Endothelial cell of umbilical vein (primary cell): ENCODE measurements at regions not wholly inside any gene's neighbourhood (a gene's known extent, or its start where the extent isn't known, plus 50 kb on each side); places are given as distances from the start of the nearest gene placed in this dataset.

Experiments used
- BruUV-seq: library from RNA; stranded (reverse); fragments of 400-500 nt; replicated peaks from 2 replicates; lab custom pipeline; 2021; lab: Mats Ljungman, UMichigan
- CTCF ChIA-PET: fragments of 300-600, 350-600 bp; sonication (Branson Sonifier 250); formaldehyde crosslinking; loops from one replicate; lab custom pipeline; 2021; ENCODE audit warnings: antibody characterized with exemption, inconsistent platforms; lab: Charles Lee
- POLR2A ChIA-PET: fragments of 300-600, 350-600 bp; sonication (Branson Sonifier 250); formaldehyde crosslinking; loops from one replicate; lab custom pipeline; 2021; ENCODE audit warnings: antibody characterized with exemption, inconsistent platforms; lab: Charles Lee
- DNase-seq: peaks from one replicate; pipeline ENCODE4 v3.0.0-alpha.2; 2011; ENCODE audit warnings: low read depth, low spot score
- FAIRE-seq: peaks from 2 replicates; lab custom pipeline; 2011; peaks lifted over from hg19 to GRCh38; lab: Jason Lieb, UNC
- H2AFZ ChIP-seq: 2 replicates; pipeline ENCODE4 v1.6.0; 2012; ENCODE audit warnings: low read depth, low read length, control low read depth, inconsistent platforms
- H3K27ac ChIP-seq: 2 replicates; pipeline ENCODE4 v1.5.1; 2011; ENCODE audit warnings: low read depth, mild to moderate bottlenecking, control low read depth, low read length, moderate library complexity; ENCODE audit not compliant: insufficient read depth
- H3K27me3 ChIP-seq, 2 experiments: 2 replicates each; pipeline versions ENCODE4 v1.6.0 to v1.6.1; 2011; ENCODE audit warnings: low read length in 2 of 2, mixed read lengths in 1 of 2; ENCODE audit not compliant: control insufficient read depth in 2 of 2, insufficient read depth in 2 of 2
- H3K36me3 ChIP-seq, 2 experiments: 2 replicates in 1 of 2; 3 replicates in 1 of 2; pipeline ENCODE4 v1.5.1; 2011; ENCODE audit warnings: low read length in 2 of 2, mild to moderate bottlenecking in 1 of 2, moderate library complexity in 1 of 2; ENCODE audit not compliant: control insufficient read depth in 2 of 2, insufficient read depth in 2 of 2; ENCODE audit errors: extremely low read depth in 1 of 2
- H3K4me1 ChIP-seq: 3 replicates; pipeline ENCODE4 v1.5.1; 2011; ENCODE audit warnings: mild to moderate bottlenecking, low read length; ENCODE audit not compliant: control insufficient read depth, insufficient read depth; ENCODE audit errors: extremely low read depth
- H3K4me2 ChIP-seq: 2 replicates; pipeline ENCODE4 v1.6.1; 2011; ENCODE audit warnings: low read length, control low read depth, mixed read lengths; ENCODE audit not compliant: insufficient read depth
- H3K4me3 ChIP-seq, 3 experiments: fragments of 200-600 bp in 1 of 3; sonication (generic), shearing (Covaris generic) in 1 of 3; replicated peaks in 1 of 3; 2 replicates each; pipeline ENCODE4 v1.5.1; 2011 to 2016; ENCODE audit warnings: control low read depth in 3 of 3, low read length in 3 of 3, mild to moderate bottlenecking in 2 of 3, inconsistent platforms in 1 of 3, low read depth in 1 of 3, moderate library complexity in 1 of 3; ENCODE audit not compliant: insufficient read depth in 1 of 3
- H3K79me2 ChIP-seq: 2 replicates; pipeline ENCODE4 v1.6.0; 2012; ENCODE audit warnings: low read length, inconsistent platforms; ENCODE audit not compliant: control insufficient read depth, insufficient read depth
- H3K9ac ChIP-seq: replicated peaks from 2 replicates; pipeline ENCODE3; 2011; ENCODE audit warnings: low read length, control low read depth; ENCODE audit not compliant: insufficient read depth; ENCODE audit errors: extremely low read depth
- H3K9me1 ChIP-seq: replicated peaks from 3 replicates; pipeline ENCODE4 v1.6.0; 2011; ENCODE audit warnings: mild to moderate bottlenecking, low read length; ENCODE audit not compliant: control insufficient read depth, insufficient read depth; ENCODE audit errors: extremely low read depth
- H3K9me3 ChIP-seq: replicated peaks from 2 replicates; pipeline ENCODE4 v1.5.1; 2012; ENCODE audit warnings: low read length, inconsistent platforms; ENCODE audit not compliant: control insufficient read depth, insufficient read depth
- H4K20me1 ChIP-seq: replicated peaks from 2 replicates; pipeline ENCODE3; 2011; ENCODE audit warnings: mild to moderate bottlenecking, low read length; ENCODE audit not compliant: control insufficient read depth, insufficient read depth; ENCODE audit errors: extremely low read depth
- EZH2 ChIP-seq: IDR thresholded peaks from 2 replicates; pipeline ENCODE4 v1.6.1; 2012; ENCODE audit warnings: borderline replicate concordance, low read depth, mild to moderate bottlenecking, moderate library complexity, low read length, inconsistent platforms; ENCODE audit not compliant: severe bottlenecking
- FOS ChIP-seq: IDR thresholded peaks from 2 replicates; pipeline ENCODE4 v1.6.1; 2011; ENCODE audit warnings: mild to moderate bottlenecking, low read length, moderate library complexity, borderline replicate concordance; ENCODE audit not compliant: insufficient read depth
- GATA2 ChIP-seq: IDR thresholded peaks from 2 replicates; pipeline ENCODE4 v1.7.0; 2011; ENCODE audit warnings: low read depth, mild to moderate bottlenecking, moderate library complexity, mixed read lengths, low read length; ENCODE audit not compliant: insufficient read length, insufficient read depth
- JUN ChIP-seq: IDR thresholded peaks from 2 replicates; pipeline ENCODE4 v1.6.1; 2011; ENCODE audit warnings: borderline replicate concordance, low read depth; ENCODE audit not compliant: insufficient read length, insufficient read depth
- MYC ChIP-seq: IDR thresholded peaks from one replicate; pipeline ENCODE4 v1.6.1; 2011; ENCODE audit warnings: mild to moderate bottlenecking, low read depth, low read length
- POLR2A ChIP-seq: IDR thresholded peaks from 2 replicates; pipeline ENCODE4 v1.6.1; 2012; ENCODE audit warnings: low read depth, mild to moderate bottlenecking, control low read depth, low read length
- POLR2AphosphoS5 ChIP-seq: IDR thresholded peaks from 2 replicates; pipeline ENCODE4 v1.6.1; 2012; ENCODE audit warnings: low read depth, mild to moderate bottlenecking, control low read depth, low read length, moderate library complexity; ENCODE audit not compliant: insufficient read depth
- dilution Hi-C: fragments of 300-500 bp; cut with MboI; formaldehyde crosslinking; loops from one replicate; pipeline ENCODE4 v1.15.0; 2019; ENCODE audit warnings: low sequenced_read_pairs; ENCODE audit not compliant: extremely low pct_ligation_motif_present
- intact Hi-C: fragments of 100-400 bp; cut with micrococcal nuclease; formaldehyde crosslinking; loops from one replicate; pipeline ENCODE4 v1.10.0; 2022
- TF ChIP-seq, protein P1 (sequence below): IDR thresholded peaks from 2 replicates; pipeline ENCODE4 v1.6.1; 2011; ENCODE audit not compliant: insufficient read depth, insufficient read length
- TF ChIP-seq, protein P2 (sequence below), 2 donors: IDR thresholded peaks; 1 replicate in 1 of 2; 2 replicates in 1 of 2; pipeline ENCODE4 v1.5.1; 2011; ENCODE audit warnings: low read length in 2 of 2, mild to moderate bottlenecking in 2 of 2, moderate library complexity in 2 of 2, control low read depth in 1 of 2, inconsistent platforms in 1 of 2, low read depth in 1 of 2; ENCODE audit not compliant: insufficient read depth in 1 of 2; ENCODE audit errors: extremely low read depth in 1 of 2

- dilution Hi-C loops (no loop called here), intact Hi-C loops (no loop called here)
- ChIA-PET POLR2A (no interaction called here), CTCF (no interaction called here)
- no peak overlapping the region for H2AFZ ChIP-seq
- no peaks in the 10 kb centered on the region for H3K79me2 ChIP-seq
- H3K4me3 ChIP-seq: no peak overlapping the region
- H4K20me1 ChIP-seq: no peaks in the 10 kb centered on the region
- FAIRE-seq (no peak), DNase-seq (no peak)
- peaks cover 0 to 2% of the 10 kb centered on the region in 2 experiments for H3K27me3 ChIP-seq
- H3K4me1 ChIP-seq: peaks cover 7% of the 10 kb centered on the region
- H3K27ac ChIP-seq: no peak overlapping the region
- no peaks in the 10 kb centered on the region for H3K9me3 ChIP-seq
- no peaks in the 10 kb centered on the region for H3K9me1 ChIP-seq
- H3K36me3 ChIP-seq: no peaks in the 10 kb centered on the region
- no TSS peak for BruUV-seq
- H3K4me2 ChIP-seq: no peak overlapping the region
- no peak overlapping the region for H3K9ac ChIP-seq
- TF ChIP-seq EZH2 (no peak), GATA2 (no peak), FOS (no peak), POLR2A (no peak), MYC (no peak), POLR2AphosphoS5 (no peak), JUN (no peak)
- TF ChIP-seq, protein P1, sequence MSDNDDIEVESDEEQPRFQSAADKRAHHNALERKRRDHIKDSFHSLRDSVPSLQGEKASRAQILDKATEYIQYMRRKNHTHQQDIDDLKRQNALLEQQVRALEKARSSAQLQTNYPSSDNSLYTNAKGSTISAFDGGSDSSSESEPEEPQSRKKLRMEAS: no peak
- TF ChIP-seq, protein P2, sequence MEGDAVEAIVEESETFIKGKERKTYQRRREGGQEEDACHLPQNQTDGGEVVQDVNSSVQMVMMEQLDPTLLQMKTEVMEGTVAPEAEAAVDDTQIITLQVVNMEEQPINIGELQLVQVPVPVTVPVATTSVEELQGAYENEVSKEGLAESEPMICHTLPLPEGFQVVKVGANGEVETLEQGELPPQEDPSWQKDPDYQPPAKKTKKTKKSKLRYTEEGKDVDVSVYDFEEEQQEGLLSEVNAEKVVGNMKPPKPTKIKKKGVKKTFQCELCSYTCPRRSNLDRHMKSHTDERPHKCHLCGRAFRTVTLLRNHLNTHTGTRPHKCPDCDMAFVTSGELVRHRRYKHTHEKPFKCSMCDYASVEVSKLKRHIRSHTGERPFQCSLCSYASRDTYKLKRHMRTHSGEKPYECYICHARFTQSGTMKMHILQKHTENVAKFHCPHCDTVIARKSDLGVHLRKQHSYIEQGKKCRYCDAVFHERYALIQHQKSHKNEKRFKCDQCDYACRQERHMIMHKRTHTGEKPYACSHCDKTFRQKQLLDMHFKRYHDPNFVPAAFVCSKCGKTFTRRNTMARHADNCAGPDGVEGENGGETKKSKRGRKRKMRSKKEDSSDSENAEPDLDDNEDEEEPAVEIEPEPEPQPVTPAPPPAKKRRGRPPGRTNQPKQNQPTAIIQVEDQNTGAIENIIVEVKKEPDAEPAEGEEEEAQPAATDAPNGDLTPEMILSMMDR (IDR thresholded peaks at IDR 0.05; ENCODE audit: extremely low read depth in 1 of 2, insufficient read depth in 1 of 2, low read depth in 1 of 2, low read length in 2 of 2): no peak
These were observed 66.4 kb upstream of the ARHGAP21 start for GRCh38 chr10:24790073-24790472.
